Stimulated activated CD8-positive, alpha-beta memory T cell treated with anti-CD3 and anti-CD28 coated beads, Interleukin-15, amount 100 ng/mL, for 1 hour (primary cell): ENCODE measurements at regions not wholly inside any gene's neighbourhood (a gene's known extent, or its start where the extent isn't known, plus 50 kb on each side); places are given as distances from the start of the nearest gene placed in this dataset.

ENCODE experiments used
- DNase-seq: peaks from one replicate; pipeline ENCODE4 v3.0.0-alpha.2; 2020; ENCODE audit warnings: low read depth

DNA sequence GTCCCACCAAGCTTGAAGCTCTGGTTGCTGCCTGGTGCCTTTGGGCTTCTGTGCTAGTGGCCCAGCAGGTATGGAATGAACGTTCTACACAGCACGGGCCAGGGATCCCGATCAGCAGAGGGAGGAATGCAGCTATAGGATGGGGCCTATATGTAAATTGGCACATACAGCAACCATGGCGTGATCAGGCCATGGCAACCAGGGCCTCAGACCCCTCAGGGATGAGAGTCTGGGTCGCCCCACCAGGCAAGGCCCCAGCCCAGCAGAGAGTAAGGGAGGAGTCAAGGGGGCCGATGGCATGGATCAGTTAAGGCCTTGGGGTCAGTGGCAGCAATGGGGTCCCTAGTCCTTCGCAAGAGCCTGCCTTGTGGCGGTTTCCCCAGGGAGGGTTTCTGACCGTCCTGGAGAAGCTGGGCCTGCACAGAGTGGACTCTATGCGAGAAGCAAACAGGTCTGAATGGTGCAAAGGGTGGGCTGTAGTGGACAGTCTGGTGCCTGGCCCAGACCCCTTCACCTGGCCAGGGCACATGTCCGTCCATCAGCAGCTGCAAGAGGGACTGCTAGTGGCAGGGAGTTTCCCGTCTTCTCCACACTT lies 98.2 kb upstream of the SLC22A11 start:
- DNase-seq = no peak

DNA sequence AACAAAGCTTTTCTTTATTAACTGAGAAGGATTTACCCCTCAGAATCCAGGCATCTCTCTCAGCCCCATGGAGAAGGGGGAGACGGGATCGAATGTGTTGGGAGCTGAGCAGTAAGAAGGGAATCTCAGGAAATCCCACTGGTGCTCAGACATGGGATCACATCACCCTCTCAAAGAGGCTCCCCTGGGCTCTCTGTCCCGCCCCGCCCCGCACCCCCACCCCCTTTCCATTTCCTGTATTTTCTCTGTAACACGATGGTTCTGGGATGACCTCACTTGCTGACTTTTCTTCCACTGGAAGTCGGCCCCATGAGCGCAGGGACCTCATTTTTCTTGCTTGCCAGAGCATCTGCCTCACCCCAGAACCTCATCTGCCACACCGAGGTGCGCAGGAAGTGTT lies 96.7 kb upstream of the SLC22A11 start:
- DNase-seq = no peak

DNA sequence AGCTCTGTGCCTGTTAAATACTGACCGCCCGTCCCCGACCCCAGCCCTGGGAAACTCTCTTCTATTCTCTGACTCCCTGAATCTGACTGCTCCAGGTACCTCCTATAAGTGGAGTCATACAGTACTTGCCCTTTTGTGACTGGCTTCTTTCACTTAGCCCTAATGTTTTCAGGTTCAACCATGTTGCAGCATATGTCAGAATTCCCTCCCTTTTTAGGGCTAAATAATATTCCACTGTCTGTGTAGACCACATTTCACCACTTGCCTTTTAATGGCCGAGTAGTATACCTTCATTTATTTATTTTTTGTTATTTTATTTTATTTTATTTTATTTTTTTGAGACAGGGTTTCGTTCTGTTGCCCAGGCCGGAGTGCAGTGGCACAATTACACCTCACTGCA lies 96.1 kb upstream of the SLC22A11 start:
- DNase-seq = no peak

DNA sequence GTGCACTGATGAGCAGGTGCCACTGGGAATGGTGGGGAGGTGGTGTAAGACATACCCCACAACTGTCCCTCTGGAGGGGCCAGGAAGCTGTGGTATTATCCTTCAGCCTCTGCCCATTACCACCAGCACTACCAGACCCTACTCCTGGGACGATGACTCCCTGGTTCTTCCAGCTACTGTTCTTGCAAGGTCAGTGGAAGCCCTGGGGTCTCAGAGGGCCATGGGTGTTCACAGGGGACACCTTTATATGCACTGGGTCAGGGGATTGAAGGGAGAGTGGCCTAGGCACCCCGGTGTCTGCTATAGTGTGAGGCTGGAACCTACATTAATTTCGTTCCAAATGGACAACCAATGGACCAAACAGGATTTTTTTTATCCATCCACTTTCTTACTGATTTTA lies 94.7 kb upstream of the SLC22A11 start:
- no peak for DNase-seq

DNA sequence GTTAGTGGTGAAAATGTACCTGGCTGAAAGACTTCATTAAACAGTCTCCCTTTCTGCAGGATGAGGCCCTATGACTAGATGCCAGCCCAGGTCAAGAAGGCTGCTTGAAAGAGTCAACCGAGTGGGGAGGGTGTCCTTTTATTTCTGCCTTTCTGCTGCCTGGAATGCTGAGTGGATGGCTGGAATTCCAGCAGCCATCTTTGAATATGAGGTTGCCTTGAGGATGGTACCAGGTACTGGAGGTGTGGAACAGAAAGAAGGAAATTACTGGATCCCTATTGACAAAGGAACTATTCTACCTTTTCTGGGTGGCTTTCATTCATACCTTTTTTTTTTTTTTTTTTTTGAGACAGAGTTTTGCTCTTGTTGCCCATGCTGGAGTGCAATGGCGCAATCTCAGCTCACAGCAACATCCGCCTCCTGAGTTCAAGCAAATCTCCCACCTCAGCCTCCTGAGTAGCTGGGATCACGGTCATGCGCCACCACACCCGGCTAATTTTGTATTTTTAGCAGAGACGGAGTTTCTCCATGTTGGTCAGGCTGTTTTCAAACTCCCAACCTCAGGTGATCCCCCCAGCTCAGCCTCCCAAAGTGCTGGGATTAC lies 89.5 kb upstream of the SLC22A11 start:
- DNase-seq = no peak

DNA sequence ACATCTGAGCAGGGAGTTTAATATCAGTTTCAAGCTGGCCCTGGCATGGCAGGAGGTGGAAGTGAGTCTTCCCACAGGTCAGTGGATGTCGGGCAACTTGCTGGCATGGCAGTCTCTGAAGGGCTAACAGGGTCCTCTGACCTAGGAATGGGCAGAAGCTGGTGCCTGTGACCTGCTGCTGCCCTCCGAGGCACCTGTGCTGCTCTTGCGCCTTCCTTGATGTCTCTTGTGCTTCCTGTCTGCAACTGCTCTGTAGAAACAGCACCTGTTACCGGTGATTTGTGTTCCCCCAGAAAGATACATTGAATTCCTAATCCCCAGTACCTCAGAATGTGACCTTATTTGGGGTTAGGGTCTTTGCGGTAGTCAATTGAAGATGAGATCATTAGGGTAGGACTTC lies 86.5 kb upstream of the SLC22A11 start:
- DNase-seq = no peak

DNA sequence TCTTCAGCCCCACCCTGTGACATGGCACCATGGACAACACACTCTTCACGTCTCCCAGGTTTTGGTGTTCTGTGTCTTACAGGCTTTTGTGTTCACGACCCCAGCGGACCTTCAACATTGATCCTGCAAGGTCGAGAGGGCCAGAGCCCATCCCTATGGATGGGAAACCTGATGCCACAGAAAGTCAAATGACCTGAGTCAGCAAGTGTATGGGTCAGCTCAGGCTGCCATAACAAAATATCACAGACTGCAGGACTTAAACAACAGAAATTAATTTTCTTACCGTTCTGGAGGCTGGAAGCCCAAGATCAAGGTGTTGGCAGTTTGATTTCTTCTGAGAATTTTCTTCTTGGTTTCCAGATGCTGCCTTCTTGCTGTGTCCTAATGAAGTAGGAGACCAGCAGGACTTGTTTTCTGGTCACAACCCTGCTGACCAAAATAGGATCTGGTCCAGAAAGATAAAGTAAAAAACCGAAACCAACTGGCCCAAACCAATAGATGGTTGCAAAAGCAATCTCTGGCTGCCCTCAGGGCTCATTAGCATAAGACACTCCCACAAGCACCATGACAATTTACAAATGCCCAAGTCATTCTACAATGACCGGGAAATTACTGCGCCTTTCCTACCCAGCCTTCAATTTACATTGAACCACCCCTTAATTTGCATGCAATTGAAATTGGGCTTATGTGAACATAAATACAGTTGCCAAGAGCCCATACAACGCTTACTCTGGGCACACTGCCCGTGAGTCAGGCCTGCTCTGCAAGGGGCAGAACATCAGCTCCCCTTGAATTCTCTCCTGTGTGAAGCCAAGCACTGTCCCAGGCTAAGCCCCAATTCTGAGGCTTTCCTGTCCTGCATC lies 82.9 kb upstream of the SLC22A11 start:
- DNase-seq = no peak

DNA sequence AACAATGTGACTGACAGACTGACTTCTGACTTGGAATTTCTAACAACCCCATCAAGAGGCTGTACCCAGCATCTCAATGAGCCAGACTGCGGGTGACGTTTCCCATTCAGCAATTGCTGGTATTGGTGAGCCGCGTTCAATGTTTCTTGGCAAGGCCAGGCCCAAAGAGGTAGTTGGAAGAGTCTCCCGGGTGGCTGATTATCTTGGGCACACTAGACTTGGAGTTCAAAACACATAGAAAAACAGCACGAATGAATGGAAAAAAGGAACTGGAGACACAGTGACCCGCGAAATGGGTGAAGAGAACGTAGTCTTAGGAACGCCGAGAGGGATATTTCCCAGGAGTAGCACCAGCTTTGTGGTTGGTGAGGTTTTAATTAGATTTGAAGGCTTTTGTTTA lies 81.1 kb upstream of the SLC22A11 start:
- DNase-seq = no peak

DNA sequence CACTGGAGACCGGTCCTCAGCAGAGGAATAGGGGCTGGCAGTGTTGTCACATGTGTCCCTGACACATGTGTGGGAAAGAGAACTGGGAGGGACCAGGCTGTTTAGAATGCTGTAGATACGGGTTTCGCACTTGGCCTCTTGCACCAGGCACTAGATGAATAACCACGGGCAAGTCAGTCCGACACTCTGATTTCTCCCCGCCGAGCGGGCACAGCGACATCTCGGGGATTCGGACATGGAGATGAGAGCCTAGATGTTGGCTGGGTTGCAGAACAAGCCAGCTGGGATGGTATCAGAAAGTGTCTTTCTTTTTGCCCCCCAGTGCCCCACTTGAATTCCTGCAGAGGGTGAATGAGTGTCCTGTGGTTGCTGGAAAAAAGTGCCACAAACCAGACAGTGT lies 80.6 kb upstream of the SLC22A11 start:
- DNase-seq = no peak

DNA sequence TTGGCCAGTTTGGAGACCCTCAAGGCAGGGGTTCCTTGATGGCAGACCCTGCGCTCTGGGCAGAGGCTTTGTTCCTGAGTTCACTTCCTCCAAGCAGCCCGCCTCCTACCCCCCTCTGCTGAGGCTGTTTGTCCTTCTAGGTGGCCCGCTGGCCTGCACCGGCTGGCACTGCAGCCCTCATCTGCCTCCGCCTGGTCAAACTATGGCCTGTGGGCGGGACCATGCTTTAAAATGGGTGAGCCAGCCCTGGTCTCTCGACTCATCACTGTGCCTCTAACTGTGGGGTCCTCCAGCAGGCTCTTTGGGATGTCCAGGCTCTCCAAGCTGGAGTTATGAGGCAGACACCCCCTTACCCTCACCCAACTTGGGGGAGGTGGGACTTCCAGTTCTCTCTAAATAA lies 78.9 kb upstream of the SLC22A11 start:
- no peak for DNase-seq

DNA sequence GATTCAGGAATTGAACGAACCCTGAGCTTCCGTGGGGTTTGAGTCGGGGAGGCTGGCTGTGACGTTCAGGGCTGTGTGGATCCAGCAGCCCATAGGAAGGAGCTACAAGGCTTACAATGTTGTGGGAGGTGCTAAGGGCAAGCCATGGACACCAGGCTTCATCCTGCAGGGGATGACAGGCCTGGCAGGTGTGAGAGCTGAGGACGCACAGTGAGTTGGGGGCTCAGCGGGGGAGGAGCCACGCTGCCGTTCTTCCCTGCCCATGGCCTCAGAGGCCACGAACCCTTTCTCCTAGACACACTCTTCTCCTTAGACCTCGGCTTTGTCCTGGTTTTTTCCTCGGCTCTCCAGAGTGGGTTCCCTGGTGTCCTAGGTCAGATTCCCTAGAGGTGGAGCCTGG lies 78.1 kb upstream of the SLC22A11 start:
- DNase-seq = no peak

DNA sequence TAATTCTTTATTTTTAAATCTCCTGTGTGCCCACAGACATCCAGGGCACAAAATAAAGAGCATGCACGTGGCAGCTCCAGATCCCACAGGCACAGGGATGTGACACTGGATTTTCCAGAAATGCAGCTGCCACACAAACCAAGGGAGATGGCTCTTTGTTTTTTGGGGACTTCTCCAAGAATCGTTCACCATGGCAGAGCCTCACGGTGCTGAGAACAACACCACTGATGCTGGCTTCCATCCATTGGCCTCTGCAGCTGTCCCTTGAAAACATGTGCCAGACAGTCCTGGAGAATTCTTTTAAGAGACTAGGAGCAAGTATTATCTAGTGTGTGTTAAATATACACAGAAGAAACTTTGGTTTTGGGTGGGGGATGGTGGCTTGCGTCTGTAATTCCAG lies 73.2 kb upstream of the SLC22A11 start:
- DNase-seq = no peak

DNA sequence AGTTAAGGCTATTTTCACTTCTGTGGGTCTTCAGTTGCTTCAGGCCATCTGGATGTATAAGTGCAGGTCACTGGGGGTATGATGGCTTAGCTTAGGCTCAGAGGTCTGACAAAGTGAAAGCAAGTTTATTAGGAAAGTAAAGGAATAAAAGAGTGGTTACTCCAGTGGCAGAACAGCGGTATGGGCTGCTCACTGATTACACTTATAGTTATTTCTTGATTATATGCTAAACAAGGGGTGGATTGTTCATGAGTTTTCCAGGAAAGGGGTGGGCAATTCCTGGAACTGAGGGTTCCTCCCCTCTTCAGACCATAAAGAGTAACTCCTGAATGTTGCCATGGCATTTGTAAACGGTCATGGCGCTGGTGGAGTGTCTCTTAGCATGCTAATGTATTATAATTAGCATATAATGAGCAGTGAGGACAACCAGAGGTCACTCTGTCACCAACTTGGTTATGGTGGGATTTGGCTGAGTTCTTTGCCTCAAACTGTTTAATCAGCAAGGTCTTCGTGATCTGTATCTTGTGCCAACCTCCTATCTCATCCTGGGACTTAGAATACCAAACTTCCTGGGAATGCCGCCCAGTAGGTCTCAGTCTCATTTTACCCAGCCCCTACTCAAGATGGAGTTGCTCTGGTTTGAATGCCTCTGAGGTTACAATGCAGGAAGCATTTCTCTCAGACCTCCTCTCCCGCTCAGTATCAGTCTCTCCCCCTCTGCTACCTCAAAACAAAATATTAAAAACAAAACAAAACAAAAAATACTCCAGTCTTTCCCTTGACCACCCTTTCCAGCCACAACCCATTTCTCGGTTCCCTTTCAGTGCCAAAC lies 71.3 kb upstream of the SLC22A11 start:
- no peak for DNase-seq

DNA sequence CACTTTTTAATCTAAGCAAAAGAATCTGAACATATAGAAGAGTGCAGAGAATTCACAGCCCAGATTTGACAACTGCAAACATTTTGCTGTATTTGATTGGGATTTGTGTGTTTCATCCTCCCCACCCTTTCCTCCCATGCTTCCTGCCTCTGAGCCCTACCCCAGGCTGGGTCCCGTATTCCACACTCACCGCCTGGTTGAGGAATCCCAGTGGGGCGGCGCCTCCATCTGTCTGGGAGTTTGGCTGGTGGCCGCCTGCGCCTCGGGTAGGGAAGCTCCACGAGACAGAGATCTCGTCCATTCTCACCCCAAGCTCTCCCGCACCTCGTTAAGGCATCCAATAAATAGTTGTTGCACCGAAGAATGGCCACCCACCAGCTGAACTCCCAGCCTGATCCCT lies 70.7 kb upstream of the SLC22A11 start:
- DNase-seq = no peak

DNA sequence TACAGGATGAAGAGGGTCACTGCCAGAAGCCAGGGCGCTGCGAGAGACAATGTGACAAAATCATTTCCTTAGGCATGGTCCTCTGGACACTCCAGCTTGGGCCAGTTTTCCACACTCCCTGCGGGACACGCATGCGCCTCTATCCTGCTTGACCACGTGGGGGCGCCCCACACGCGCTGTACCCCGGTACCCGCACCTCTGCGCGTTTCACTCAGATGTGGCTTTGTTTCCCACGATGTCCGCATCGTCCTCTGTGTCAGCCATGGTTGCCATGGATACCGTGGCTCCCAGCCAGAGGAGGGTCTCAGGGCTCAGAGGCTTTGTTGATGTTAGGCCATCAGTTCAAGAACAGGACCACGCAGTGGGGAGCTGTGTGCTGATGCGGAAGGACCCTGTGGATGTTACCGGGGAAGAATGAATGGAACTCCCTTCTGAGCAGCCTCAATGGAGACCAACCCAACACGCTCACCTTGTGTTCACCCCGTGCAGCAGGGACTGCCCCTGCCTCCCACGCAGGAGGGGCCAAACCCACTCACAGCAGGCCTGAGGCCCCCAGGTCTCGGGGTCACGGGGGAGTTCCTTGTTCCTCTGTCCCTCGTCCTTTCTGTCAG lies 65.8 kb upstream of the SLC22A11 start:
- DNase-seq = no peak

DNA sequence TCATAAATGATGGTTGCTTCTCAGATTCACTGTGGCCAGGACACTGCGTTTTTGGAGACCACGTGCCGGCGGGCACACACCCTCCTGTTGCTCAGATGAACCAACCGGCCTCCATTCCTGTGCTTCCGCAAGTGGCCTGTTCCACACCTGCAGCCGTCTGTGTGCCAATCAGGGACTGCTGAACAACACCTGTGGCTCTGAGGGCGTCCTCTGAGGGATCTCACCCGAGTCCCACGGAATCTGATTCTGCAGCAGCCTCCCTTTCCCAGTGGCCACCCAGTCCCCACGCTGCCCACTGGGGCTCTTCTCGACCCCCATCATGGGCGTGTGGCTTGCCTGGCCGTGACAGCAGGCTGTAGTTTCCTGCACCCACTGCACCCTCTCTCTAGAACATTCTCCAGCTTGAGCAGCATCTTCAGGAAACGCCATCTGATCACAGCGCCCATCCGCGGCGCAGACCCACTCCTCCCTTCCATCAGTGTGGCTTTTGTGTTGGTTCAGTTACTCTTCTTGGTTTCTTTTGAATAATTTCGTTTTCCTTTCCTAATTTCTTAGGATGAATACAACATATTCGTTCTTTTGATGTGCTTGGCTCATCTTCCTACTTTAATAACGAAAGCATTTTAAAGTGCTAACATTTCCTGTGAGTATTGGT lies 65.1 kb upstream of the SLC22A11 start:
- DNase-seq = no peak

DNA sequence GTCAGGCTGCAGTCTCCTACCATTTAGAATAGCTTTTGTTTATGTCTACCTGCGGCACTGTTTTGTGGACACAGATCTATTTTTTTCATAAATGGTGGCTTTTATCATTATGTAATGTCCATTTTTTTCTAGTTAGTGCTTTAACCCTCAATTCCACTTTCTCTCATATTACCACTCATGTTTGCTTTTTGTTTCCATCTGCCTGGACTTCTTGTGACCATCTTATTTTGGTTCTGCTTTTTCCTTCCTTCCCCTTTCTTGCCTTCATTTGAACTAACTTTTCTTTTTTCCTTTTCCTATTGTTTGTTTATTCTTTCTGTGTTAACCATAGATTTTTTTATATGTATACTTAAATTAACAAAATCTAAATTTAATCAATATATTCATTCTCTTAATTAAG lies 63.2 kb upstream of the SLC22A11 start:
- DNase-seq = no peak

DNA sequence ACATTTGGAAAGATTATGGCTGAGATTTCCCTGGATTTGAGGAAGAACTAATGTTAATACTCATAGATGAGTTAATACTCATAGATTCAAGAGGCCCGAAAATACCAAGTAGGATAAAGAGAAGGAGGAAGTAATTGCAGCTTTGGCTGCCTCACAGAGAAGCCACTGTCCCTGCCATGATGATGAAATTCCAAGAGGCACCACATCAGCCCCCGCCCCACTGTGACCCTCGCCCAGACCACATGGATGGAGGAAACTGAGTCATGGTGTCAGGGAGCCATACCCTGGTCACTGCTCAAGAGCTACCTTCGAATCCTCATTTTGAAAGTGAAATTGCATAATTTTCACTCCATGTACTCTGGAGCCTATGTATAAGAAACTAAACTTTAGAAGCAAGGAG lies 57.6 kb upstream of the SLC22A11 start:
- no peak for DNase-seq

DNA sequence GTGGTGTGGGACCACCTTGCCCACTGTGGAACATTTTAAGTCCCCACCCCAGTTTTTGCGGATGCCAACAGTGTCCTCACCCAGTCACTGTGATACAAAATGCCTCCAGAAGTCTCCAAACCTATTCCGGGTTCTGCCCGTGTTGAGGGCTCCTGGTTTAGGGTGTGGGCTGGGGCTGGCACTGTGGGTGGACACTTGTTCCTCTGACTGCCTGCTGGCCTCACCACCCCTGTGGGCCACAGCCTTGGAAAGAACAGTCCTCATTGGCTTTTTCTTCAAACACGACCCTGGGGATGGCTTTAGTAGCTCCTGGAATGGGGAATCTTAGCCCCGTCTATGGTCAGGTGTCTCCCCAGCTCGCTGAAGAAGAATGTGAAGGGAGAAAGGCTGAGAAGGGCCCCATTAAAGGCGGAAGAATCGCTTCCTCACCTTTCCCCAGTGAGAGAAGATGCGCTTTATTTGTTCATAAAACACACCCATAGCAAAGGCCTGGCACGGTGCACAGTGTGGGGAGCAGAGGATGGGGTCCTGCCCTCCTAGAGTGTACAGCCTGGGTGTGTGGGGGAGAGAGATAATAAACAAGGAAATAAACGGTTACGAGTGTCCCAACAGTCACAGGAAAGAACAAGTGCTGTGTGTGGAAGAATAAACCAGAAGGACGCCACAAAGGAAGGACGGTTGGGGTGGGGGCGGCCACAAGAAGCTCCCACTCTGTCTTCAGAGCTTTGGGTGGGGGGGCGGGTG lies 56.3 kb upstream of the SLC22A11 start:
- no peak for DNase-seq

DNA sequence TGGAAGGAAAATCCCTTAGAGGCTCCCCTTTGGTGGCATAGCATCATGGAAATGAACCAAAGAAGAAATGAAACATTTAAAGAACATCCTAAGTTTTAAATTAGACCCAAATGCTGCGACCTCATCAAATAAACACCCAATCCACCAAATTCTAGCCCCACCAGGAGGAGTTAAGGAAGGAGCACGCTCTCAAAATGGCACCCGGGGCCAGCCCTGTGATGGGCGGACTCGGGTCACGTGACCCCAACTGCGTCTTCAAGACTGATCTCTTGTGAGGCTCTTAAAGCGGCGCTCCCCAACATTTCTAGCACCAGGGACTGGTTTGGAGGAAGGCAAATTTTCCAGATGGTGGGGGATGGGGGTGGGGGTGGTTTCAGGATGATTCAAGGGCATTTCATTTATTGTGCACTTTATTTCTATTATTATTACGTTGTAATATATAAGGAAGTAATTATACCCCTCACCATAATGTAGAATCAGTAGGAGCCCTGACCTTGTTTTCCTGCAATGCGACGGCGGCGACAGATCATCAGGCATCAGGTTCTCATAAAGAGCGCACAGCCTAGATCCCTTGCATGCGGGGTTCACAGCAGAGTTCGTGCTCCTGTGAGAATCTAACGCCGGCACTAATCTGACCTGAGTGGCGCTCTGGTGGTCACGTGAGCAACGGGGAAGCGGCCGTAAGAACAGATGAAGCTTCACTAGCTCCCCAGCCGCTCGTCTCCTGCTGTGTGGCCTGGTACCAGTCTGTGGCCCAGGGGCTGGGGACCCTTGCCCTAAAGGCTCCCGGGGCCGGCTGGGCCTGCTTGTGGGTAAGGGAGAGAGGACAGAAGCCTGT lies 55.3 kb upstream of the SLC22A11 start:
- no peak for DNase-seq
